ENCODE measurements at regions not wholly inside any gene's neighbourhood (a gene's known extent, or its start where the extent isn't known, plus 50 kb on each side); places are given as distances from the start of the nearest gene placed in this dataset.

DNA sequence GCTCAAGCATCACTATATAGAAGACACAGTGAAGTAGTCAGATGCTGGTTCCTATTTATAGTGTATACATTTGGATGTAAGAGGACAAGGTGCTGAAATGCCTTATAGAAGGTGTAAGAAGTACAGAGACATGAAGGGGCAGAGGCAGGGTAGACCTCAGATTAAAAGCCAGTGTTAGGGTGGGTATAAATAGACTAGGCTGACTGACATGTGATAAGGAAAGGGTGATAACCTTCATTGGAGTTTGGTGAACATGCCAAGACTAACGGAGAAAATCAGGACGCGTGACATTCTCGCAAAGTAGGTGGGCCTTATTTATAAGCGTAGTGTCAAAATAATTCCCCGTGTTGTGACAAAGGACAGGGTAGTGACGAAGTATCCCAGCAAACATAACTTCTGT is 59.1 kb upstream of the HRH2 start:
- no peak for DNase-seq (ENCODE audit: low spot score in 2 of 2)
- H3K36me3 ChIP-seq = no peaks in the 10 kb centered on the region
- no peaks in the 10 kb centered on the region for H3K27me3 ChIP-seq
- no peak overlapping the region for H3K4me3 ChIP-seq
- H3K4me1 ChIP-seq = no peaks in the 10 kb centered on the region
- no peak overlapping the region for H3K27ac ChIP-seq
- no peak for TF ChIP-seq CTCF (IDR thresholded peaks at IDR 0.05)
- no peaks in the 10 kb centered on the region for H3K9me3 ChIP-seq
- intact Hi-C loops (cut with DNase I) = no loop called here

GRCh38 chr5:175599210-175599609 is 58.7 kb upstream of the HRH2 start:
- Histone ChIP-seq H3K36me3 (no peaks in the 10 kb centered on the region), H3K4me3 (no peak overlapping the region), H3K27me3 (no peaks in the 10 kb centered on the region), H3K9me3 (no peaks in the 10 kb centered on the region), H3K27ac (no peak overlapping the region), H3K4me1 (no peaks in the 10 kb centered on the region)
- no peak for TF ChIP-seq CTCF (IDR thresholded peaks at IDR 0.05)
- intact Hi-C loops (cut with DNase I) = no loop called here
- DNase-seq (ENCODE audit: low spot score in 2 of 2) = no peak

- Histone ChIP-seq H3K4me3 (no peak overlapping the region), H3K4me1 (no peaks in the 10 kb centered on the region), H3K27ac (no peak overlapping the region), H3K27me3 (no peaks in the 10 kb centered on the region), H3K36me3 (no peaks in the 10 kb centered on the region), H3K9me3 (no peaks in the 10 kb centered on the region)
- no peak for TF ChIP-seq CTCF (IDR thresholded peaks at IDR 0.05)
- no peak for DNase-seq (ENCODE audit: low spot score in 2 of 2)
- intact Hi-C loops (cut with DNase I) = no loop called here
These were observed 53.7 kb upstream of the HRH2 start for GRCh38 chr5:175603987-175604739.

DNA sequence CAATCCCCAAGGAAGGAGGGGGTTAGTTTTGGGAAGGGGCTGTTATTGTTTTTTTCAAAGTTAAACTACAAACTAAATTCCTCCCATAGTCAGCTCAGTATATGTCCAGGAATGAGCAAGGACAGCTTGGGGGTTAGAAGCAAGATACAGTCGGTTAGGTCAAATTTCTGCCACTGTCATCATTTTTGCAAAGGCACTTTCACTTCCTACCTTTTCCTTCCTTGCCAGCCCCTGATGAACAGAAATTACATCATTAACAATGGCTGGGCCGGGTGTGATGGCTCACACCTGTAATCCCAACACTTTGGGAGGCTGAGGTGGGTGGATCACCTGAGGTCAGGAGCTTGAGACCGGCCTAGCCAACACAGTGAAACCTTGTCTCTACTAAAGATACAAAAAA is 51.5 kb upstream of the HRH2 start:
- no peak for TF ChIP-seq CTCF (IDR thresholded peaks at IDR 0.05)
- Histone ChIP-seq H3K4me1 (no peaks in the 10 kb centered on the region), H3K9me3 (no peaks in the 10 kb centered on the region), H3K36me3 (no peaks in the 10 kb centered on the region), H3K4me3 (no peak overlapping the region), H3K27ac (no peak overlapping the region), H3K27me3 (no peaks in the 10 kb centered on the region)
- intact Hi-C loops (cut with DNase I) = no loop called here
- no peak for DNase-seq (ENCODE audit: low spot score in 2 of 2)
